ENCODE measurements at regions not wholly inside any gene's neighbourhood (a gene's known extent, or its start where the extent isn't known, plus 50 kb on each side); places are given as distances from the start of the nearest gene placed in this dataset.
"Not testable (repeated sequence)": the region's sequence is repeated elsewhere in the genome, so short reads cannot be mapped to it uniquely, and the experiment has no call there.

- H3K27ac ChIP-seq: no peak overlapping the region
- intact Hi-C loops (cut with DNase I): loop anchor here in 2 of 10 donors (10.0 kb wide), 1 partner anchor 1424 kb away; no protein-coding TSS in a partner anchor
- H3K4me3 ChIP-seq: no peak overlapping the region
- TF ChIP-seq, protein P1, sequence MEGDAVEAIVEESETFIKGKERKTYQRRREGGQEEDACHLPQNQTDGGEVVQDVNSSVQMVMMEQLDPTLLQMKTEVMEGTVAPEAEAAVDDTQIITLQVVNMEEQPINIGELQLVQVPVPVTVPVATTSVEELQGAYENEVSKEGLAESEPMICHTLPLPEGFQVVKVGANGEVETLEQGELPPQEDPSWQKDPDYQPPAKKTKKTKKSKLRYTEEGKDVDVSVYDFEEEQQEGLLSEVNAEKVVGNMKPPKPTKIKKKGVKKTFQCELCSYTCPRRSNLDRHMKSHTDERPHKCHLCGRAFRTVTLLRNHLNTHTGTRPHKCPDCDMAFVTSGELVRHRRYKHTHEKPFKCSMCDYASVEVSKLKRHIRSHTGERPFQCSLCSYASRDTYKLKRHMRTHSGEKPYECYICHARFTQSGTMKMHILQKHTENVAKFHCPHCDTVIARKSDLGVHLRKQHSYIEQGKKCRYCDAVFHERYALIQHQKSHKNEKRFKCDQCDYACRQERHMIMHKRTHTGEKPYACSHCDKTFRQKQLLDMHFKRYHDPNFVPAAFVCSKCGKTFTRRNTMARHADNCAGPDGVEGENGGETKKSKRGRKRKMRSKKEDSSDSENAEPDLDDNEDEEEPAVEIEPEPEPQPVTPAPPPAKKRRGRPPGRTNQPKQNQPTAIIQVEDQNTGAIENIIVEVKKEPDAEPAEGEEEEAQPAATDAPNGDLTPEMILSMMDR (IDR thresholded peaks at IDR 0.05): no peak
- no peak for TF ChIP-seq POLR2A (IDR thresholded peaks at IDR 0.05)
- 87 to 96% (median 92%) methylated on average over 5 to 8 of the region's 8 CpGs for WGBS, 4 donors
- H3K4me1 ChIP-seq: no peaks in the 10 kb centered on the region
- ATAC-seq (no peak), DNase-seq (no peak)
- H3K36me3 ChIP-seq: no peaks in the 10 kb centered on the region
- H3K9me3 ChIP-seq: no peaks in the 10 kb centered on the region
- H3K27me3 ChIP-seq: peaks cover 0 to 3% (median 0%) of the 10 kb centered on the region in 9 donors
Observed at GRCh38 chr13:22960827-22961226, 220.0 kb upstream of the SGCG start.

GRCh38 chr13:22961342-22961741, 219.4 kb upstream of the SGCG start:
- intact Hi-C loops (cut with DNase I): loop anchor here in 2 of 10 donors (10.0 kb wide), 1 partner anchor 1423 kb away; no protein-coding TSS in a partner anchor
- 85 to 92% (median 87%) methylated on average over 9 to 14 of the region's 14 CpGs for WGBS, 4 donors
- not testable (repeated sequence) for H3K4me1 ChIP-seq, H3K36me3 ChIP-seq, H3K27me3 ChIP-seq, DNase-seq, H3K27ac ChIP-seq, ATAC-seq, H3K4me3 ChIP-seq, H3K9me3 ChIP-seq

DNA sequence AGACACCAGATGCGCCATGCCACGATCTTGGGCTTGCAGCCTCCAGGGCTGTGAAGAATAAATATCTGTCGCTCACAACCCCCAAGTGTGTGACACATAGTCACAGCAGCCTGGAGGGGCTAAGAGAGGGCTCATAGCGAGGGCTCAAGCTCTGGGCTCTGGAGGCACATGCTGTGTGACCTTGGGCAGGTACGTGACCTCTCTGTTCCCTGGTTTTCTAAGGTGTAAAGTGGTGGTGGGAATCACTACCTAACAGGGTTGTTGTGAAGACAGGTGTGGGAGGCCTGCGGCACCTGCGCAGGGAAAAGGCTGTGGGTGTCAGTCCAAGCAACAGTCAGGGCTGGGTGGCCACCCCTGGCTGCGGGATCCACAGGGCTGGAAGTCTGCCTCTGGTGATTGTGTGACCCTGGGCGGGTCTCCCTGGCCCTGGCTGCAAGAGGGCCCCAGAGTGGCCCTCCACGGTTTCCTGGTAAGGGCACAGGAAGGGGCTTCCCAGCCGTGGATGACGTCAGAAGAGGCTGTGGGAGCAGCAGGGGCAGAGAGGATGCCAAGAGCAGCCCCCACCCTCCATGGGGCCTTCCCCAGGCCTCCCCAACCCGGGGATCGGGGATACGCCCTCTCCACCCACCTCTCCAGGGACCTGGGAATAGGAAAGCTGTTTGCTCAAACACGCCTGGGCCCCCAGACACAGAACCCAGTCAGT, 218.8 kb upstream of the SGCG start:
- no peaks in the 10 kb centered on the region for H3K4me1 ChIP-seq
- TF ChIP-seq, protein P1 (IDR thresholded peaks at IDR 0.05): no peak
- no peak for TF ChIP-seq POLR2A (IDR thresholded peaks at IDR 0.05)
- H3K4me3 ChIP-seq: no peak overlapping the region
- no peaks in the 10 kb centered on the region for H3K36me3 ChIP-seq
- no peak overlapping the region for H3K27ac ChIP-seq
- ATAC-seq (no peak), DNase-seq (no peak)
- no peaks in the 10 kb centered on the region for H3K9me3 ChIP-seq
- WGBS, 4 donors: 67 to 76% (median 72%) methylated on average over 12 to 16 of the region's 16 CpGs
- intact Hi-C loops (cut with DNase I): loop anchor here in 2 of 10 donors (10.0 kb wide), 1 partner anchor 1423 kb away; no protein-coding TSS in a partner anchor
- peaks cover 0 to 3% (median 0%) of the 10 kb centered on the region in 9 donors for H3K27me3 ChIP-seq

- ATAC-seq: peak in 1 of 4 donors; percentile 18
- H3K27me3 ChIP-seq, H3K4me3 ChIP-seq, H3K9me3 ChIP-seq, H3K27ac ChIP-seq, DNase-seq, H3K36me3 ChIP-seq, H3K4me1 ChIP-seq: not testable (repeated sequence)
- 72 to 80% (median 75%) methylated on average over 8 of the region's 8 CpGs for WGBS, 4 donors
- intact Hi-C loops (cut with DNase I): loop anchor here in 2 of 10 donors (10.0 kb wide), 1 partner anchor 1421 kb away; no protein-coding TSS in a partner anchor
Observed at GRCh38 chr13:22963384-22964053, 217.3 kb upstream of the SGCG start.

DNA sequence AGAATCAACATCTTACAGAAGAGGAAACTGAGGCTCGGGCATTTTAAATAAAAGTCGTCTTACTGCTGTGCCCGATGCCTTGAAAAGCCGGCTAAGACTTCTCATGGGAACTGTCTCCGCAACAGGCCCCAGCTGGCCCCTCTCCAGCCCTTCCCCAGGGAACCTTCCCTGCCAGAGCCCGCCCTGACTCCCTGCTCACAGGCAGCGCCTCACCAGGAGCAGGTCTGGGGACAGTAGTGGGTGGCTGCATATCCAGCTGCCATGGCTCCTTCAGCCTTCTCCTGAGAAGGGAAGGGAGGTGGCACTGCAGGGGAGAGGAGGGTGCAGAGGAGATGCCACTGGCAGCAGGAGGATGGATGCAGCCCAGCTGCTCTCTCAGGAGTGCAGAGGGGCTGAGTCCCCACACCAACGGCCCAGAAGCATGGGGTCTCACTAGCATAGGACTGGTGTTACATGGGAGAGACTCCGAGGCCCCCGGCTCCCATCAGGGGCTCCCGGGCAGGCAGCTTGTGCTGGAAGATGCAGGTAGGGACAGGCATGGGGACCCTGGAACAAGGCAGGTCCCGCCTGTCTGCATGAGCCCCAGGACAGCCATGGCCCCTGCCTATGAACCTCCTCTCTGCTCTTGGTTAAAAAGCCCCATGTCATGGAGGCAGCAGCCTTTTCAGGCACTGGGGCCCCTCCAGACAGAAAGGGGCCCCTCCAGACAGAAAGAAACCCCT, 216.4 kb upstream of the SGCG start:
- no peaks in the 10 kb centered on the region for H3K36me3 ChIP-seq
- no peak overlapping the region for H3K27ac ChIP-seq
- H3K4me1 ChIP-seq: no peaks in the 10 kb centered on the region
- no peaks in the 10 kb centered on the region for H3K9me3 ChIP-seq
- peaks cover 0 to 3% (median 0%) of the 10 kb centered on the region in 9 donors for H3K27me3 ChIP-seq
- no peak for ATAC-seq
- TF ChIP-seq, protein P1 (IDR thresholded peaks at IDR 0.05): no peak
- no peak for TF ChIP-seq POLR2A (IDR thresholded peaks at IDR 0.05)
- DNase-seq: no peak
- intact Hi-C loops (cut with DNase I): loop anchor here in 2 of 10 donors (10.0 kb wide), 1 partner anchor 1420 kb away; no protein-coding TSS in a partner anchor
- H3K4me3 ChIP-seq: no peak overlapping the region
- WGBS, 4 donors: 69 to 80% (median 74%) methylated on average over 11 to 12 of the region's 12 CpGs

DNA sequence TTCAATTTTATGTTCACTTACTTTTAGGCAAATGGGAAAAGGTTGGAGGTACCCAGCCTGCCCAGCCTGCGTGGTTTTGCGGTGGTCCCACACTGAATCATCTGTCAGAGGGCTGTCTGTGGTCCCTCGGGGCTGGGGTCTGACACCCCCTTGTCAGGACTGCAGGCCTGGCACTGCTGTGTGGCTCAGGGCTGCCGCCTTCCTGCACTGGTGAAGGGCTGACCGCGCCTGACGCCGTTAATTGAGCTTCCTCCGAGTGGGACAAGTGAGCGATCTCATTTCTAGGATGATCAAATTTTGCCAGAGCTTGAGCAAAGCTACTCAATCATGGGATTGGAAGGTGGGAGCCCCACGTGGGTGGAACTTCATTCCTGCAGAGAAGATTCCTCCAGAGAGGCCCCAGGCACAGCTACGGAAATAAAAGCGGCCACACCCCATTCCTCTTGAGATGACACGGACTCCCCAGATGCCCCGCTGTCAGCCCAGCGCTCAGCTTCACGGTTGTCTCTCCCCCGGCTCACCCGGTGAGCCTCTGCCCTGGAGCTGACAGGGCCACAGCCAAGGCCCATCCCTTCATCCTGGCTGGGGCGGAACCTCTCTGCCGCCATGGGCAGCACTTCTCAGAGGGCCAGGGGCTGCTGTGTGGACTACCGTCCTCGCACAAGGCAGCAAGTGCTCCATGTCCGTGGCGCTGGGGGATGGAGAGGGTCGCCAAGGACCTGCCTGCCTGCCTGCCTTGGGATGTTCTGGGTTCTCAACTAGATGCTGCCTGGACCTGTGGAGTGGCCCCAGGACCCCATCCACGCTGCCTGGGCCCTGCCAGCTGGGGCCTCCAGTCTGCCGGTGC, 215.5 kb upstream of the SGCG start:
- not testable (repeated sequence) for H3K4me3 ChIP-seq, H3K27ac ChIP-seq, H3K9me3 ChIP-seq, H3K27me3 ChIP-seq, H3K4me1 ChIP-seq, DNase-seq, ATAC-seq, H3K36me3 ChIP-seq
- intact Hi-C loops (cut with DNase I): loop anchor here in 2 of 10 donors (10.0 kb wide), 1 partner anchor 1420 kb away; no protein-coding TSS in a partner anchor
- WGBS, 4 donors: 69 to 80% (median 78%) methylated on average over 22 to 28 of the region's 28 CpGs
